SK-N-SH (cell line): ENCODE measurements at regions not wholly inside any gene's neighbourhood (a gene's known extent, or its start where the extent isn't known, plus 50 kb on each side); places are given as distances from the start of the nearest gene placed in this dataset.

ENCODE experiments used
- CTCF ChIA-PET: fragments of 300-600, 350-600 bp; formaldehyde crosslinking; extraction: SDS; loops from one replicate; lab custom pipeline; 2021; lab: Yijun Ruan, JAX
- POLR2A ChIA-PET: fragments of 350-600 bp; sonication (Branson Sonifier 250); formaldehyde crosslinking; extraction: SDS; loops from one replicate; lab custom pipeline; 2020; ENCODE audit warnings: antibody characterized with exemption, inconsistent platforms; lab: Yijun Ruan, JAX
- DNase-seq: peaks from one replicate; pipeline ENCODE4 v3.0.0; 2012
- H2AFZ ChIP-seq: fragments of 200-600 bp; sonication (generic); 2 replicates; pipeline ENCODE4 v1.8.1; 2016; ENCODE audit warnings: antibody characterized with exemption, mild to moderate bottlenecking, low read depth
- H3F3A ChIP-seq: fragments of 200-600 bp; sonication (generic); replicated peaks from 2 replicates; pipeline ENCODE3; 2016; ENCODE audit warnings: antibody characterized with exemption, mild to moderate bottlenecking; ENCODE audit not compliant: insufficient read depth
- H3K27ac ChIP-seq, 2 experiments: fragments of 200-500 bp in 1 of 2; fragments of 200-600 bp in 1 of 2; sonication (Bioruptor generic) in 1 of 2; sonication (generic), shearing (Covaris generic) in 1 of 2; 2 replicates each; pipeline versions ENCODE4 v1.5.1 to v1.6.1; 2014 to 2016; ENCODE audit warnings: low read depth in 2 of 2, inconsistent platforms in 1 of 2, low read length in 1 of 2, mild to moderate bottlenecking in 1 of 2, mixed read lengths in 1 of 2
- H3K27me3 ChIP-seq: fragments of 200-600 bp; sonication (generic), shearing (Covaris generic); 2 replicates; pipeline ENCODE4 v1.6.1; 2016; ENCODE audit warnings: mixed run types; ENCODE audit not compliant: insufficient read depth
- H3K36me3 ChIP-seq, 2 experiments: fragments of 200-500 bp in 1 of 2; fragments of 200-600 bp in 1 of 2; sonication (Bioruptor generic) in 1 of 2; sonication (generic) in 1 of 2; replicated peaks in 1 of 2; 2 replicates each; pipeline versions ENCODE3 to v1.5.1; 2014 to 2016; ENCODE audit warnings: low read length in 1 of 2, mild to moderate bottlenecking in 1 of 2; ENCODE audit not compliant: insufficient read depth in 2 of 2, control insufficient read depth in 1 of 2
- H3K4me1 ChIP-seq, 2 experiments: fragments of 200-500 bp in 1 of 2; fragments of 200-600 bp in 1 of 2; sonication (Bioruptor generic) in 1 of 2; sonication (generic), shearing (Covaris generic) in 1 of 2; 2 replicates each; pipeline versions ENCODE4 v1.5.1 to v1.6.1; 2014 to 2016; ENCODE audit warnings: low read depth in 1 of 2, low read length in 1 of 2, mixed run types in 1 of 2; ENCODE audit not compliant: insufficient read depth in 2 of 2, control insufficient read depth in 1 of 2
- H3K4me2 ChIP-seq: fragments of 200-600 bp; sonication (generic), shearing (Covaris generic); 2 replicates; pipeline ENCODE4 v1.6.1; 2017; ENCODE audit warnings: mixed run types
- H3K4me3 ChIP-seq, 2 experiments: fragments of 200-500 bp in 1 of 2; fragments of 200-600 bp in 1 of 2; sonication (Bioruptor generic) in 1 of 2; sonication (generic), shearing (Covaris generic) in 1 of 2; 2 replicates each; pipeline versions ENCODE4 v1.5.1 to v1.8.1; 2014 to 2016; ENCODE audit warnings: low read depth in 2 of 2, inconsistent platforms in 1 of 2, low read length in 1 of 2, mild to moderate bottlenecking in 1 of 2, mixed read lengths in 1 of 2, moderate library complexity in 1 of 2
- H3K79me2 ChIP-seq: fragments of 200-600 bp; sonication (generic); 2 replicates; pipeline ENCODE4 v1.8.1; 2017; ENCODE audit warnings: mild to moderate bottlenecking; ENCODE audit not compliant: insufficient read depth
- H3K9ac ChIP-seq: fragments of 200-600 bp; sonication (generic); 2 replicates; pipeline ENCODE4 v1.6.1; 2017; ENCODE audit warnings: mixed run types
- H3K9me2 ChIP-seq: fragments of 200-600 bp; sonication (generic); 2 replicates; pipeline ENCODE4 v1.6.1; 2017; ENCODE audit warnings: mixed run types
- H3K9me3 ChIP-seq: fragments of 200-600 bp; sonication (generic); 2 replicates; pipeline ENCODE4 v1.6.1; 2017; ENCODE audit warnings: mixed run types, mild to moderate bottlenecking, moderate library complexity
- H4K20me1 ChIP-seq: fragments of 200-600 bp; sonication (generic); 2 replicates; pipeline ENCODE4 v1.6.1; 2017; ENCODE audit warnings: mild to moderate bottlenecking, mixed run types; ENCODE audit not compliant: insufficient read depth
- EP300 ChIP-seq, 2 experiments: IDR thresholded peaks; 2 replicates each; pipeline versions ENCODE4 v1.4.0 to v1.6.1; 2012; ENCODE audit warnings: borderline replicate concordance in 1 of 2, low read depth in 1 of 2, low read length in 1 of 2
- EZH2phosphoT487 ChIP-seq: fragments of 200-600 bp; sonication (generic); IDR thresholded peaks from 2 replicates; pipeline ENCODE4 v1.6.1; 2017; ENCODE audit warnings: low read depth, mixed run types, mild to moderate bottlenecking, antibody characterized with exemption, moderate library complexity, borderline replicate concordance
- FOXJ3 ChIP-seq: sonication (generic); formaldehyde crosslinking; IDR thresholded peaks from 2 replicates; pipeline ENCODE4 v1.5.1; 2020; ENCODE audit warnings: mild to moderate bottlenecking, missing genetic modification reagents
- FOXM1 ChIP-seq: IDR thresholded peaks from 2 replicates; pipeline ENCODE4 v1.4.0; 2012; ENCODE audit warnings: low read depth, mild to moderate bottlenecking
- MEF2A ChIP-seq: IDR thresholded peaks from 2 replicates; pipeline ENCODE4 v1.4.0; 2012; ENCODE audit warnings: low read depth, borderline replicate concordance
- NFIC ChIP-seq: IDR thresholded peaks from 2 replicates; pipeline ENCODE4 v1.4.0; 2012; ENCODE audit warnings: borderline replicate concordance
- RAD21 ChIP-seq: IDR thresholded peaks from 2 replicates; pipeline ENCODE4 v1.6.1; 2012; ENCODE audit warnings: mild to moderate bottlenecking, low read length
- RCOR1 ChIP-seq: fragments of 150-350 bp; IDR thresholded peaks from 2 replicates; pipeline ENCODE4 v1.6.1; 2017; ENCODE audit warnings: antibody characterized with exemption, low read length
- RXRA ChIP-seq: IDR thresholded peaks from 2 replicates; pipeline ENCODE4 v1.4.0; 2012; ENCODE audit warnings: low read depth, mild to moderate bottlenecking, borderline replicate concordance
- SIN3A ChIP-seq: IDR thresholded peaks from 2 replicates; pipeline ENCODE4 v1.6.1; 2012; ENCODE audit warnings: low read depth, mild to moderate bottlenecking, low read length, moderate library complexity, borderline replicate concordance
- TAF1 ChIP-seq: IDR thresholded peaks from 2 replicates; pipeline ENCODE4 v1.6.1; 2012; ENCODE audit warnings: low read depth, mild to moderate bottlenecking, low read length, moderate library complexity, borderline replicate concordance
- TCF12 ChIP-seq: IDR thresholded peaks from 2 replicates; pipeline ENCODE4 v1.4.0; 2012
- TEAD4 ChIP-seq: IDR thresholded peaks from 2 replicates; pipeline ENCODE4 v1.4.0; 2012; ENCODE audit warnings: mild to moderate bottlenecking, borderline replicate concordance; ENCODE audit not compliant: insufficient read depth
- YY1 ChIP-seq: IDR thresholded peaks from 2 replicates; pipeline ENCODE4 v1.4.0; 2012; ENCODE audit warnings: low read depth, mild to moderate bottlenecking
- WGBS: methylation state at CpG from one replicate; pipeline ENCODE4 v1.1.6; 2017; ENCODE audit warnings: low lambda C conversion rate; 5-methylcytosine and 5-hydroxymethylcytosine counted together
- TF ChIP-seq, protein P1 (sequence below): IDR thresholded peaks from 2 replicates; pipeline ENCODE4 v1.4.0; 2012; ENCODE audit warnings: low read depth, borderline replicate concordance
- TF ChIP-seq, protein P2 (sequence below): IDR thresholded peaks from 2 replicates; pipeline ENCODE4 v1.4.0; 2012; ENCODE audit warnings: low read depth
- TF ChIP-seq, protein P3 (sequence below): IDR thresholded peaks from 2 replicates; pipeline ENCODE4; 2012
- TF ChIP-seq, protein P4 (sequence below): fragments of 150-350 bp; IDR thresholded peaks from 2 replicates; pipeline ENCODE4 v1.6.1; 2017; ENCODE audit warnings: antibody characterized with exemption, low read length, low read depth, borderline replicate concordance

DNA sequence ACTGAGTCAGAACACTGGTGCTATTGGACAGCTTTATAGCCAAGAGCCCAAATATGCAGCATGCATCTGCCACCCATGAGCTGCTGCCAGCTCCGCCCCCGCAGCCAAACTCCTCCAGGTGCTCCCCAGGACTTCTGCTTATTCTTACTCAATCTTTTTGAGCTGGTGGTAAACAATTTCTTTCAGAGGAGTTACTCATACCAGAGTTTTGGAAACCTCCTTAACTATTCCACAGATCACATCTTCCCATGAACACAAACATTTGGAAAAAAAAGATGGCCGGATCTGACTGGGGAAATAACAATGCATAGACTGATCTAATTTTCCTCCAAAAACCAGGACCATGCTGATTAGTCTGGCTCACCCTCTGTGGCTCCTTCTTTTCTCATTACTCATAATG is 399.9 kb downstream of the GPM6A start:
- Histone ChIP-seq H3K36me3 (no peaks in the 10 kb centered on the region), H3K4me3 (no peak overlapping the region), H2AFZ (peak overlapping the region; percentile 38; the same call in 1 of the 2 replicates), H3K27ac (peak overlapping the region in 1 of 2 experiments; percentile 54; a peak in 2 of 4 replicates), H4K20me1 (no peaks in the 10 kb centered on the region), H3K4me2 (no peak overlapping the region), H3K9ac (no peak overlapping the region), H3K27me3 (no peaks in the 10 kb centered on the region), H3K79me2 (no peaks in the 10 kb centered on the region), H3K9me3 (peaks cover 10% of the 10 kb centered on the region), H3K4me1 (no peaks in the 10 kb centered on the region), H3F3A (peaks cover 6% of the 10 kb centered on the region), H3K9me2 (no peaks in the 10 kb centered on the region)
- 12% methylated on average over 3 of the region's 3 CpGs for WGBS
- ChIA-PET POLR2A (no interaction called here), CTCF (no interaction called here)
- TF ChIP-seq RCOR1 (no peak), YY1 (no peak), TAF1 (no peak), SIN3A (no peak), RAD21 (no peak), FOXJ3 (no peak), RXRA (no peak), TCF12 (no peak), TEAD4 (no peak), MEF2A (no peak), NFIC (no peak)
- TF ChIP-seq, protein P1, sequence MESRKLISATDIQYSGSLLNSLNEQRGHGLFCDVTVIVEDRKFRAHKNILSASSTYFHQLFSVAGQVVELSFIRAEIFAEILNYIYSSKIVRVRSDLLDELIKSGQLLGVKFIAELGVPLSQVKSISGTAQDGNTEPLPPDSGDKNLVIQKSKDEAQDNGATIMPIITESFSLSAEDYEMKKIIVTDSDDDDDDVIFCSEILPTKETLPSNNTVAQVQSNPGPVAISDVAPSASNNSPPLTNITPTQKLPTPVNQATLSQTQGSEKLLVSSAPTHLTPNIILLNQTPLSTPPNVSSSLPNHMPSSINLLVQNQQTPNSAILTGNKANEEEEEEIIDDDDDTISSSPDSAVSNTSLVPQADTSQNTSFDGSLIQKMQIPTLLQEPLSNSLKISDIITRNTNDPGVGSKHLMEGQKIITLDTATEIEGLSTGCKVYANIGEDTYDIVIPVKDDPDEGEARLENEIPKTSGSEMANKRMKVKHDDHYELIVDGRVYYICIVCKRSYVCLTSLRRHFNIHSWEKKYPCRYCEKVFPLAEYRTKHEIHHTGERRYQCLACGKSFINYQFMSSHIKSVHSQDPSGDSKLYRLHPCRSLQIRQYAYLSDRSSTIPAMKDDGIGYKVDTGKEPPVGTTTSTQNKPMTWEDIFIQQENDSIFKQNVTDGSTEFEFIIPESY, result no peak
- TF ChIP-seq, protein P2, sequence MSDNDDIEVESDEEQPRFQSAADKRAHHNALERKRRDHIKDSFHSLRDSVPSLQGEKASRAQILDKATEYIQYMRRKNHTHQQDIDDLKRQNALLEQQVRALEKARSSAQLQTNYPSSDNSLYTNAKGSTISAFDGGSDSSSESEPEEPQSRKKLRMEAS, result no peak
- TF ChIP-seq, protein P3, sequence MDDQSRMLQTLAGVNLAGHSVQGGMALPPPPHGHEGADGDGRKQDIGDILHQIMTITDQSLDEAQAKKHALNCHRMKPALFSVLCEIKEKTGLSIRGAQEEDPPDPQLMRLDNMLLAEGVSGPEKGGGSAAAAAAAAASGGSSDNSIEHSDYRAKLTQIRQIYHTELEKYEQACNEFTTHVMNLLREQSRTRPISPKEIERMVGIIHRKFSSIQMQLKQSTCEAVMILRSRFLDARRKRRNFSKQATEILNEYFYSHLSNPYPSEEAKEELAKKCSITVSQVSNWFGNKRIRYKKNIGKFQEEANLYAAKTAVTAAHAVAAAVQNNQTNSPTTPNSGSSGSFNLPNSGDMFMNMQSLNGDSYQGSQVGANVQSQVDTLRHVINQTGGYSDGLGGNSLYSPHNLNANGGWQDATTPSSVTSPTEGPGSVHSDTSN, result no peak
- TF ChIP-seq, protein P4, sequence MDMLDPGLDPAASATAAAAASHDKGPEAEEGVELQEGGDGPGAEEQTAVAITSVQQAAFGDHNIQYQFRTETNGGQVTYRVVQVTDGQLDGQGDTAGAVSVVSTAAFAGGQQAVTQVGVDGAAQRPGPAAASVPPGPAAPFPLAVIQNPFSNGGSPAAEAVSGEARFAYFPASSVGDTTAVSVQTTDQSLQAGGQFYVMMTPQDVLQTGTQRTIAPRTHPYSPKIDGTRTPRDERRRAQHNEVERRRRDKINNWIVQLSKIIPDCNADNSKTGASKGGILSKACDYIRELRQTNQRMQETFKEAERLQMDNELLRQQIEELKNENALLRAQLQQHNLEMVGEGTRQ, result no peak
- DNase-seq, result no peak

DNA sequence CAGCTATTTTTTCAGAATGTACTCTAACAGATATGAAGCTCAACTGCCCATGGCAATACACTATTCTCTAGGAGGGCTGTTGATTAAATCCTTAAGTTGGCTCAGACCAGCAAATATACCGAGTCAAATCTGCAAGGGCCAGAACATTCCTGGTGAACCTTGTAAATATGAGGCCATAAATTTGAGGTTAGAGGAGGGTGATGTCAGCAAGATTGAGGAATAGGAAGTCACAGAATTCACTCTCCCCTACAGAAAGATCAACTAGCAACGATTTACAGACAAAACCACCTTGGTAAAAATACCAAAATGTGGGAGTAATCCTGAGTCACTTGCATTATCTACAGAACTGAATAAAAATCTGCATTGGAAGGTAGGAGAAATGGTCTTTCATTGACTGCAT is 399.3 kb downstream of the GPM6A start:
- no peak for DNase-seq
- H3K27ac ChIP-seq, result peak overlapping the region in 1 of 2 experiments; percentile 54; a peak in 2 of 4 replicates
- no peak overlapping the region for H3K9ac ChIP-seq
- TF ChIP-seq, protein P4, result no peak
- TF ChIP-seq EP300 (IDR thresholded peaks at IDR 0.05; ENCODE audit: borderline replicate concordance in 1 of 2, low read depth in 1 of 2, low read length in 1 of 2) (no peak), MEF2A (no peak), TCF12 (no peak; the same call in 1 of the 2 replicates), TAF1 (no peak), FOXM1 (no peak), YY1 (no peak), EZH2phosphoT487 (no peak), RAD21 (no peak)
- TF ChIP-seq, protein P3, result no peak
- TF ChIP-seq, protein P1, result no peak

More for the DNA sequence above, 399.3 kb downstream of the GPM6A start:
- ChIA-PET POLR2A (interaction anchor here (0.7 kb wide), 1 partner anchor 334 kb away, joined by 4 read pairs; no protein-coding TSS in a partner anchor), CTCF (no interaction called here)
- Histone ChIP-seq H3K4me3 (no peak overlapping the region), H3K9me2 (no peaks in the 10 kb centered on the region), H3F3A (peaks cover 6% of the 10 kb centered on the region), H3K4me2 (no peak overlapping the region), H3K4me1 (no peaks in the 10 kb centered on the region), H3K9me3 (peaks cover 12% of the 10 kb centered on the region), H3K36me3 (no peaks in the 10 kb centered on the region), H3K79me2 (no peaks in the 10 kb centered on the region), H2AFZ (0 out of 2 replicates have a peak overlapping the region, but pooled peaks have one; percentile 38), H4K20me1 (no peaks in the 10 kb centered on the region), H3K27me3 (no peaks in the 10 kb centered on the region)
- 4% methylated on average over 2 of the region's 2 CpGs for WGBS
